ENCODE measurements at regions not wholly inside any gene's neighbourhood (a gene's known extent, or its start where the extent isn't known, plus 50 kb on each side); places are given as distances from the start of the nearest gene placed in this dataset.

DNA sequence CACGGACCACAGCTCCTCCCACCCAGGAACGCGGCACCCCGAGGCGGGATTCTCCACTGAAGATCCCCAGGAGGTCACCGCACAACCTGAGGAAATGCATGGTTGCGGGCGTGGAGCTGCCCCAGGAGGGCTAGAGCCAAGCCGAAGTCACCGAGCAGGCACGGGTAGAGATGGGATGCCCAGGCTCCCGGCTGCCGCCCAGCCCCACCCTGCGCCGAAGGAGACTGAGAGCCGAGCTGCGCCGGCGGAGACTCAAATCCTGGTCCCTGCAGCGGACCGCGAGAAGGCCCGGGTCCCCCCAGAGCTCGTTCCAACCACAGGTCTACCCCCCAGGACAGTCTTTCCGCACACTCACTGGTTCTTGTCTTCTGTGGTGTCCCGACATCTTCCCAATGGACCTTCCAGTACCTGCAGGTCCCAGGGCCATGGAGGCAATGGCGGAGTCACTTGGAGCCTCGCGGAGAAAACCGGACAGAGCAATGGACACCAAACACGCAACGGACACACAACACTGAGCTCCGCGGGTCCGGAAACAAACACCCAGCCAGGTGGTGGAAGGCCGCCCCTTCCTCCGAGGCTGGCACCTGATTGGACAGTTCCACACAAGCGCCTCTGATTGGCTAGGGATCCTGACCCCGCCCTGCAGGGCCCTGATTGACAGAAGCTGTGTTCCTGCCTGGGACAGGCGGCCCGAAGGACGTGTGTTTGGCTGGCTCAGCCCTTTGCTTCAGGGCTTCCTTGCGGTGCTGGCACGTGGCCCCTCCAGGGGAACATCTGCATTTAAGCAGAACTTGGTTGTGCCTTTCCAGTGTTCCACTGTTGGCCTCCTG lies 331.9 kb upstream of the NUPR2 start:
- no peak for TF ChIP-seq EZH2 (IDR thresholded peaks at IDR 0.05; ENCODE audit: insufficient read depth, poor library complexity, severe bottlenecking)
- TF ChIP-seq EZH2phosphoT487 (IDR thresholded peaks at IDR 0.05; ENCODE audit: insufficient read depth, low read depth): no peak

All from GM23248 (cell line).